HG02610 (cell line): ENCODE measurements at regions not wholly inside any gene's neighbourhood (a gene's known extent, or its start where the extent isn't known, plus 50 kb on each side); places are given as distances from the start of the nearest gene placed in this dataset.

Source experiments
- ATAC-seq: cut with Tn5 transposase; IDR thresholded peaks from one replicate; pipeline ENCODE4 v1.9.1; 2021; ENCODE audit warnings: mild to moderate bottlenecking, moderate library complexity; ENCODE audit not compliant: unreplicated experiment

GRCh38 chr15:39287322-39288195 lies 293.3 kb upstream of the THBS1 start:
- ATAC-seq: no peak

- no peak for ATAC-seq
Measured at GRCh38 chr15:39290711-39291435, 290.0 kb upstream of the THBS1 start.

- ATAC-seq: no peak
Measured at GRCh38 chr15:39291690-39292089, 289.2 kb upstream of the THBS1 start.

- ATAC-seq: no peak
Measured at GRCh38 chr15:39296955-39297354, 283.9 kb upstream of the THBS1 start.

GRCh38 chr15:39298271-39298962 lies 282.5 kb upstream of the THBS1 start:
- ATAC-seq: no peak

GRCh38 chr15:39299486-39300267 lies 281.2 kb upstream of the THBS1 start:
- no peak for ATAC-seq

GRCh38 chr15:39300451-39301153 lies 280.3 kb upstream of the THBS1 start:
- no peak for ATAC-seq

GRCh38 chr15:39301589-39301999 lies 279.3 kb upstream of the THBS1 start:
- ATAC-seq: no peak

- ATAC-seq: no peak
Measured at GRCh38 chr15:39302936-39303335, 277.9 kb upstream of the THBS1 start.

GRCh38 chr15:39304201-39304841 lies 276.6 kb upstream of the THBS1 start:
- no peak for ATAC-seq

- ATAC-seq: no peak
Measured at GRCh38 chr15:39304931-39305728, 275.7 kb upstream of the THBS1 start.

- no peak for ATAC-seq
Measured at GRCh38 chr15:39310633-39311032, 270.2 kb upstream of the THBS1 start.

GRCh38 chr15:39312984-39313383 lies 267.9 kb upstream of the THBS1 start:
- ATAC-seq: no peak

- ATAC-seq: no peak
Measured at GRCh38 chr15:39313467-39313866, 267.4 kb upstream of the THBS1 start.

- no peak for ATAC-seq
Measured at GRCh38 chr15:39313881-39314280, 267.0 kb upstream of the THBS1 start.

- no peak for ATAC-seq
Measured at GRCh38 chr15:39315206-39315850, 265.6 kb upstream of the THBS1 start.

GRCh38 chr15:39317225-39317624 lies 263.7 kb upstream of the THBS1 start:
- ATAC-seq: no peak

GRCh38 chr15:39318231-39318630 lies 262.6 kb upstream of the THBS1 start:
- ATAC-seq: no peak
